Right lobe of liver (tissue), 4 donors: ENCODE measurements at regions not wholly inside any gene's neighbourhood (a gene's known extent, or its start where the extent isn't known, plus 50 kb on each side); places are given as distances from the start of the nearest gene placed in this dataset.

Experiments
- POLR2A ChIP-seq: fragments of 450-650 bp; IDR thresholded peaks from one replicate; pipeline ENCODE4 v1.6.1; 2017; ENCODE audit warnings: antibody characterized with exemption, mild to moderate bottlenecking
- TF ChIP-seq, protein P1 (sequence below), 4 donors: fragments of 200-600 bp in 3 of 4; fragments of 450-650 bp in 1 of 4; IDR thresholded peaks; one replicate each; pipeline versions ENCODE4 v1.5.1 to v1.8.0; 2016 to 2022; ENCODE audit warnings: antibody characterized with exemption in 4 of 4, mild to moderate bottlenecking in 2 of 4
- donor health status: DM: no; HTN: no; CAD: no.
- donor health status: DM: no; HTN: no; CAD: no.
- donor health status: DM: no; HTN: yes; CAD: no.

DNA sequence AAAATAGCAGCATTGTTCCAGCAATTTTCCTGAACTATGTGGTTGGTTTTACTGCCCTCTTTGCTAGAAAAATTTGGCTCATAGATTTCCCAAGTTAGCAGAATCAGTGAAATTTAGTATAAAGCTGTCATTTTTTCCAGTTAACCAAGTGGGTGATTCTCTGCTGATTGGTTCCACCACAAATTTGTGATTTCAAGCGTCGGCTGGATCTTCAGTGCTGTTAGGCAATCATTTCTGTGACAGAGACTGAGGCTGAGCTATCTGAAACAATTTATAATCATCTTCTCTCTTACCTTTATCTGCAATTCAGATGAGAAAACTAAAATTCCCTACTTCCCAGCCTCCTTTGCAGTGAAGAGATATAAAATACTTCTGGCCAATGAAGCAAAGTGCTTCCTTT is 68.6 kb upstream of the OTUD4 start:
- no peak for TF ChIP-seq POLR2A
- TF ChIP-seq, protein P1, sequence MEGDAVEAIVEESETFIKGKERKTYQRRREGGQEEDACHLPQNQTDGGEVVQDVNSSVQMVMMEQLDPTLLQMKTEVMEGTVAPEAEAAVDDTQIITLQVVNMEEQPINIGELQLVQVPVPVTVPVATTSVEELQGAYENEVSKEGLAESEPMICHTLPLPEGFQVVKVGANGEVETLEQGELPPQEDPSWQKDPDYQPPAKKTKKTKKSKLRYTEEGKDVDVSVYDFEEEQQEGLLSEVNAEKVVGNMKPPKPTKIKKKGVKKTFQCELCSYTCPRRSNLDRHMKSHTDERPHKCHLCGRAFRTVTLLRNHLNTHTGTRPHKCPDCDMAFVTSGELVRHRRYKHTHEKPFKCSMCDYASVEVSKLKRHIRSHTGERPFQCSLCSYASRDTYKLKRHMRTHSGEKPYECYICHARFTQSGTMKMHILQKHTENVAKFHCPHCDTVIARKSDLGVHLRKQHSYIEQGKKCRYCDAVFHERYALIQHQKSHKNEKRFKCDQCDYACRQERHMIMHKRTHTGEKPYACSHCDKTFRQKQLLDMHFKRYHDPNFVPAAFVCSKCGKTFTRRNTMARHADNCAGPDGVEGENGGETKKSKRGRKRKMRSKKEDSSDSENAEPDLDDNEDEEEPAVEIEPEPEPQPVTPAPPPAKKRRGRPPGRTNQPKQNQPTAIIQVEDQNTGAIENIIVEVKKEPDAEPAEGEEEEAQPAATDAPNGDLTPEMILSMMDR (IDR thresholded peaks at IDR 0.05) = no peak
